ENCODE measurements at regions not wholly inside any gene's neighbourhood (a gene's known extent, or its start where the extent isn't known, plus 50 kb on each side); places are given as distances from the start of the nearest gene placed in this dataset.

GRCh38 chr1:193326296-193326695, 139.9 kb upstream of the B3GALT2 start:
- TF ChIP-seq POLR2AphosphoS5 (IDR thresholded peaks at IDR 0.05; ENCODE audit: low read depth, low read length) (no peak), TAF1 (IDR thresholded peaks at IDR 0.05; ENCODE audit: borderline replicate concordance, insufficient read depth, low read length) (no peak)
